Neural progenitor cell (in vitro differentiated cells): ENCODE measurements at regions not wholly inside any gene's neighbourhood (a gene's known extent, or its start where the extent isn't known, plus 50 kb on each side); places are given as distances from the start of the nearest gene placed in this dataset.

Experiments used
- DNase-seq: peaks from one replicate; pipeline ENCODE4 v3.0.0-alpha.2; 2016; ENCODE audit warnings: low spot score
- H2AFZ ChIP-seq: fragments of 200-600 bp; sonication (generic); replicated peaks from 2 replicates; pipeline ENCODE4 v1.6.1; 2016; ENCODE audit warnings: antibody characterized with exemption
- H3F3A ChIP-seq: fragments of 200-600 bp; sonication (generic); 2 replicates; pipeline ENCODE4 v1.6.1; 2016; ENCODE audit warnings: antibody characterized with exemption, low read depth
- H3K27ac ChIP-seq: fragments of 200-600 bp; sonication (generic); 2 replicates; pipeline ENCODE4 v1.5.1; 2016; ENCODE audit warnings: mild to moderate bottlenecking
- H3K27me3 ChIP-seq: fragments of 200-600 bp; sonication (generic); 2 replicates; pipeline ENCODE4 v1.6.1; 2016; ENCODE audit warnings: mild to moderate bottlenecking, moderate library complexity
- H3K36me3 ChIP-seq: fragments of 200-600 bp; sonication (generic); 2 replicates; pipeline ENCODE4 v1.5.1; 2016
- H3K4me1 ChIP-seq: fragments of 200-600 bp; sonication (generic); 2 replicates; pipeline ENCODE4 v1.6.1; 2016; ENCODE audit warnings: mixed run types
- H3K4me2 ChIP-seq: fragments of 200-600 bp; sonication (generic); 2 replicates; pipeline ENCODE4 v1.6.1; 2016
- H3K4me3 ChIP-seq: fragments of 200-600 bp; sonication (generic); 2 replicates; pipeline ENCODE4 v1.5.1; 2016
- H3K79me2 ChIP-seq: fragments of 200-600 bp; sonication (generic); 2 replicates; pipeline ENCODE4 v1.6.1; 2016; ENCODE audit warnings: low read depth
- H3K9ac ChIP-seq: fragments of 200-600 bp; sonication (generic); 2 replicates; pipeline ENCODE4 v1.6.1; 2016
- H3K9me3 ChIP-seq: fragments of 200-600 bp; sonication (generic); 2 replicates; pipeline ENCODE4 v1.5.1; 2016; ENCODE audit warnings: low read depth
- H4K20me1 ChIP-seq: fragments of 200-600 bp; sonication (generic); 2 replicates; pipeline ENCODE4 v1.6.1; 2016; ENCODE audit warnings: low read depth
- H3K27ac Mint-ChIP-seq: 3 replicates; pipeline ENCODE4 v1.8.0; 2021; ENCODE audit warnings: mixed read lengths
- H3K27me3 Mint-ChIP-seq: 2 replicates; pipeline ENCODE4 v1.8.0; 2022; ENCODE audit warnings: low read depth, mild to moderate bottlenecking, inconsistent platforms, moderate library complexity, mixed read lengths; ENCODE audit not compliant: insufficient read depth
- H3K36me3 Mint-ChIP-seq: 3 replicates; pipeline ENCODE4 v1.8.0; 2021; ENCODE audit warnings: mixed read lengths
- H3K4me1 Mint-ChIP-seq: 3 replicates; pipeline ENCODE4 v1.8.0; 2021; ENCODE audit warnings: mixed read lengths
- H3K4me3 Mint-ChIP-seq: 3 replicates; pipeline ENCODE4 v1.8.0; 2021; ENCODE audit warnings: mild to moderate bottlenecking, moderate library complexity, mixed read lengths
- H3K9me3 Mint-ChIP-seq: 3 replicates; pipeline ENCODE4 v1.8.0; 2020; ENCODE audit warnings: mixed read lengths
- EZH2 ChIP-seq: fragments of 200-600 bp; sonication (generic); IDR thresholded peaks from 2 replicates; pipeline ENCODE4 v1.6.1; 2017; ENCODE audit warnings: antibody characterized with exemption, mild to moderate bottlenecking, moderate library complexity
- EZH2phosphoT487 ChIP-seq: fragments of 200-600 bp; sonication (generic); IDR thresholded peaks from 2 replicates; pipeline ENCODE4 v1.6.1; 2017; ENCODE audit warnings: antibody characterized with exemption
- TF ChIP-seq, protein P1 (sequence below): fragments of 200-600 bp; sonication (generic); IDR thresholded peaks from 2 replicates; pipeline ENCODE4 v1.5.1; 2017; ENCODE audit warnings: antibody characterized with exemption, mild to moderate bottlenecking

DNA sequence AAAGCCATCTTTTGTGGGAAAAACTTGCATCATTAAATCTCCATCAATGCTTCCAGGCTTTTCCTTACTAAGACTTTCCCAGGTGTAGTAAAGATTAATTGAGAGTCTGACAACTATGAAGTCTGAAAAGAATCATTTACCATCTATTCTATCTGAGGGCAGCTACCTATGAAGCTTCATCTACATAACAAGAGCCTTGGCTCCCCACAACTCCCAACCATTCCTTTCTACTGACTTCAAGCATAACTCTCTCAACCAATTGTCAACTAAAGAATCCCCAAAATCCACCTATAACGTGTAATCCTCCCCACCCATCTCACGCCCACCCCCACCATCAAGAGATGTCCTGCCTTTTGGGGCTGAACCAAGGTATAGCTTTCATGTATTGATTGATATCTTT, 101.5 kb upstream of the GABRA2 start:
- no peak for DNase-seq
- Histone ChIP-seq H3K4me3 (no peak overlapping the region), H3K4me1 (no peaks in the 10 kb centered on the region), H4K20me1 (no peaks in the 10 kb centered on the region), H2AFZ (no peak overlapping the region), H3F3A (no peaks in the 10 kb centered on the region), H3K27me3 (no peaks in the 10 kb centered on the region), H3K79me2 (no peaks in the 10 kb centered on the region), H3K4me2 (no peak overlapping the region), H3K36me3 (no peaks in the 10 kb centered on the region), H3K9me3 (no peaks in the 10 kb centered on the region), H3K9ac (no peak overlapping the region), H3K27ac (no peak overlapping the region)
- no peak overlapping the region for H3K4me3 Mint-ChIP-seq
- TF ChIP-seq EZH2phosphoT487 (no peak), EZH2 (no peak)
- TF ChIP-seq, protein P1, sequence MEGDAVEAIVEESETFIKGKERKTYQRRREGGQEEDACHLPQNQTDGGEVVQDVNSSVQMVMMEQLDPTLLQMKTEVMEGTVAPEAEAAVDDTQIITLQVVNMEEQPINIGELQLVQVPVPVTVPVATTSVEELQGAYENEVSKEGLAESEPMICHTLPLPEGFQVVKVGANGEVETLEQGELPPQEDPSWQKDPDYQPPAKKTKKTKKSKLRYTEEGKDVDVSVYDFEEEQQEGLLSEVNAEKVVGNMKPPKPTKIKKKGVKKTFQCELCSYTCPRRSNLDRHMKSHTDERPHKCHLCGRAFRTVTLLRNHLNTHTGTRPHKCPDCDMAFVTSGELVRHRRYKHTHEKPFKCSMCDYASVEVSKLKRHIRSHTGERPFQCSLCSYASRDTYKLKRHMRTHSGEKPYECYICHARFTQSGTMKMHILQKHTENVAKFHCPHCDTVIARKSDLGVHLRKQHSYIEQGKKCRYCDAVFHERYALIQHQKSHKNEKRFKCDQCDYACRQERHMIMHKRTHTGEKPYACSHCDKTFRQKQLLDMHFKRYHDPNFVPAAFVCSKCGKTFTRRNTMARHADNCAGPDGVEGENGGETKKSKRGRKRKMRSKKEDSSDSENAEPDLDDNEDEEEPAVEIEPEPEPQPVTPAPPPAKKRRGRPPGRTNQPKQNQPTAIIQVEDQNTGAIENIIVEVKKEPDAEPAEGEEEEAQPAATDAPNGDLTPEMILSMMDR, result no peak
- H3K9me3 Mint-ChIP-seq, result no peaks in the 10 kb centered on the region
- H3K4me1 Mint-ChIP-seq, result peaks cover 2% of the 10 kb centered on the region
- H3K27ac Mint-ChIP-seq, result no peak overlapping the region
- H3K27me3 Mint-ChIP-seq, result peaks cover 2% of the 10 kb centered on the region
- no peaks in the 10 kb centered on the region for H3K36me3 Mint-ChIP-seq

DNA sequence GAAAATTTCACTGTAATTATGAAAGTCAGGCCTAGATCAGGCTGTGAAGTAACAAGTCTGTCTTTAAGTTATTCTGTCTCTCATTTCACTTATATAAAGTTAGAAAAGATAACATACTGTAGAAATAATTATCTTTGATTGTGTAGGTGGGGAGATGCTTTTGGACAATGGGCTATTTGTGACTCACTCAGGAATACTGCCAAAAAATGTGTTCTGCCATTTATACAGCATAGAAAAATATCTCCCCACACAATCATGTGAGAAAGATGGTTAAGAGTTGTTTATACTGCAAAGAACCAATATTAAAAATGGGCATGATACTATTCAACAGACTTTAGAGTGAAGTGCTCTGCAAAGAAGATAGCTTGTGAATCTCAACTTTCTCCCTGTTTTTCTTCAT, 95.0 kb upstream of the GABRA2 start:
- Histone ChIP-seq H3K4me1 (no peaks in the 10 kb centered on the region), H3F3A (no peaks in the 10 kb centered on the region), H3K27ac (no peak overlapping the region), H3K9me3 (no peaks in the 10 kb centered on the region), H3K79me2 (no peaks in the 10 kb centered on the region), H3K4me2 (no peak overlapping the region), H3K4me3 (no peak overlapping the region), H3K9ac (no peak overlapping the region), H4K20me1 (no peaks in the 10 kb centered on the region), H3K36me3 (no peaks in the 10 kb centered on the region), H3K27me3 (no peaks in the 10 kb centered on the region), H2AFZ (no peak overlapping the region)
- Mint-ChIP-seq H3K4me3 (no peak overlapping the region), H3K9me3 (no peaks in the 10 kb centered on the region), H3K27me3 (peaks cover 2% of the 10 kb centered on the region), H3K4me1 (no peaks in the 10 kb centered on the region), H3K36me3 (no peaks in the 10 kb centered on the region), H3K27ac (no peak overlapping the region)
- TF ChIP-seq EZH2 (no peak), EZH2phosphoT487 (no peak)
- TF ChIP-seq, protein P1, result no peak
- no peak for DNase-seq

DNA sequence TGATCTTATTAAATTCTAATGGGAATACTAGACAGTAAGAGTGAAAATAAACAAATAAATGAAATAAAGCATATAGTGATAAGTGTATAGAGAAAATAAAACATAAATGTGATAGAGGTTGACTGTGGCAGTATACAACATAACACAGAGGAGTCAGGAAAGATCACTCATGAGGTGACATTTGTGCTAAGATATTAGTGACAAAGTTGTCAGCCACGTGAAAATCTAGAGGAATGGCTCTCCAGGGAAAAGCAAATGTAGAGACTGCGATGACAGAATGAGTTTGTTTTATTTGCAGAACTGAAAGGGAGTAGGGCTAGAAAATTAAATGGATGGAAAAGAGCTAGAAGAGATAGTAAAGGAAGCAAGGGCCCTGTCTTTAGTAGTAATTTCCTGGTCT, 72.8 kb upstream of the GABRA2 start:
- H3K27me3 Mint-ChIP-seq, result no peaks in the 10 kb centered on the region
- no peaks in the 10 kb centered on the region for H3K9me3 Mint-ChIP-seq
- Histone ChIP-seq H3K9ac (no peak overlapping the region), H3K4me3 (no peak overlapping the region), H3K4me1 (no peaks in the 10 kb centered on the region), H3K4me2 (no peak overlapping the region), H3K27me3 (no peaks in the 10 kb centered on the region), H3K79me2 (no peaks in the 10 kb centered on the region), H3K27ac (no peak overlapping the region), H3K9me3 (no peaks in the 10 kb centered on the region), H3F3A (no peaks in the 10 kb centered on the region), H3K36me3 (no peaks in the 10 kb centered on the region), H4K20me1 (no peaks in the 10 kb centered on the region), H2AFZ (no peak overlapping the region)
- no peaks in the 10 kb centered on the region for H3K4me1 Mint-ChIP-seq
- TF ChIP-seq EZH2phosphoT487 (no peak), EZH2 (no peak)
- TF ChIP-seq, protein P1, result no peak
- no peak overlapping the region for H3K4me3 Mint-ChIP-seq
- no peak for DNase-seq
- H3K36me3 Mint-ChIP-seq, result no peaks in the 10 kb centered on the region
- no peak overlapping the region for H3K27ac Mint-ChIP-seq

DNA sequence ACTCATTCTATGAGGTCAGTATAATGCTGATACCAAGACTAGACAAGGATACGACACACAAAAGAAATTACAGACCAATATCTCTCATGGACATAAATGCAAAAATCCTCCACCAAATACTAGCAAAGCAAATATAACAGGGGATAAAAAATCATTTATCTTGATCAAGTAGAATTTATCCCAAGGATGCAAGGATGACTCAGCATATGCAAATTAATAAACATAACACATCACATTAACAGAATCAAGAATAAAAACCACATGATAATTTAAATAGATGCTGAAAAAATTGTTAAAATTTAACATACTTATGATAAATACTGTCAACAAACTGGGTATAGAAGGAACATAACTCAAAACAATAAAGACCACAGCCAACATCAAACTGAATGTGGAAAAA, 69.4 kb upstream of the GABRA2 start:
- Mint-ChIP-seq H3K4me1 (no peaks in the 10 kb centered on the region), H3K27ac (no peak overlapping the region), H3K27me3 (no peaks in the 10 kb centered on the region), H3K36me3 (no peaks in the 10 kb centered on the region), H3K4me3 (no peak overlapping the region), H3K9me3 (peaks cover 2% of the 10 kb centered on the region)
- no peaks in the 10 kb centered on the region for H3K27me3 ChIP-seq
- H3K4me2 ChIP-seq, result no peak overlapping the region
- H3K27ac ChIP-seq, result no peak overlapping the region
- H3K36me3 ChIP-seq, result no peaks in the 10 kb centered on the region
- H3K4me1 ChIP-seq, result no peaks in the 10 kb centered on the region
- no peaks in the 10 kb centered on the region for H3K79me2 ChIP-seq
- TF ChIP-seq EZH2phosphoT487, result no peak
- TF ChIP-seq, protein P1, result no peak
- TF ChIP-seq EZH2, result no peak
- no peaks in the 10 kb centered on the region for H3F3A ChIP-seq
- no peak overlapping the region for H3K4me3 ChIP-seq
- no peaks in the 10 kb centered on the region for H3K9me3 ChIP-seq
- no peak overlapping the region for H3K9ac ChIP-seq
- H2AFZ ChIP-seq, result no peak overlapping the region
- H4K20me1 ChIP-seq, result no peaks in the 10 kb centered on the region
- no peak for DNase-seq
